ENCODE measurements at regions not wholly inside any gene's neighbourhood (a gene's known extent, or its start where the extent isn't known, plus 50 kb on each side); places are given as distances from the start of the nearest gene placed in this dataset.

DNA sequence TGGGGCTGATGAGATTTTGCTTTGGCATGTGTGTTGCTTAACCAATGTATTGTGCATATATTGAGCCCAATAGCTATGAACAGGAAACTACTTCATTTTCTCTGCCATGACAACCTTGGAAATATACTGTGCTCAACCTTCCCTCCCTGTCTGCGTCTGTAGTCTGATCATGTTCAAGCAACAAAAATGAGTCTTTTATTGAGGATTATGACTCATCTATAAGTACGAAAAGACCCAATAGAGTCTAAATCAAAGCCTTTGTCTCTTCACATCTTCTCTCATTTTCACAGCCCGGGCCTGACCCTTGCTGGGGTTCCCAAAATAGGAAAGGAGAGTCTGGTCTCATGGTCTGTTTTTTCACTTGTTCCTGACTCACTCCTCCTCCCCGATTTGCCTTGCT is 158.2 kb downstream of the CAND1 start:
- DNase-seq: no peak

DNA sequence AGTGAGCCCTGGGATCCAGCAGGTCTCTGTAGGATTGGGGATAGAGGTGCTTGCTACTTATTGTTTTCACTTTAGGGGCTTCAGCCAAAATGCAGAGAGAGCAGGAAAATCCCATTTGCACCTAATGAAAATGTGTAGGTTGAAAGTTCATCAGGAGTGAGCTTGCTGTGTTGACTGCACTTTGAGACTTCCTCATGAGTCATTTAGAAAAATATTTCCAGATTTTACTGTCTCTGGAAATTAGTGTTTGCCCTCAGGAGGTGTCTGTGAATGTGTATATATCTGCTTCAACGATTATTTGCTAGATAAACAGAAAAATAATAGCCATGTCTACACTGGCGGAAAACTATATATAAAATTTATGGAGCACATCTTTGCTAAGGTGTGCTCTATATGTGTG is 159.3 kb downstream of the CAND1 start:
- no peak for DNase-seq

DNA sequence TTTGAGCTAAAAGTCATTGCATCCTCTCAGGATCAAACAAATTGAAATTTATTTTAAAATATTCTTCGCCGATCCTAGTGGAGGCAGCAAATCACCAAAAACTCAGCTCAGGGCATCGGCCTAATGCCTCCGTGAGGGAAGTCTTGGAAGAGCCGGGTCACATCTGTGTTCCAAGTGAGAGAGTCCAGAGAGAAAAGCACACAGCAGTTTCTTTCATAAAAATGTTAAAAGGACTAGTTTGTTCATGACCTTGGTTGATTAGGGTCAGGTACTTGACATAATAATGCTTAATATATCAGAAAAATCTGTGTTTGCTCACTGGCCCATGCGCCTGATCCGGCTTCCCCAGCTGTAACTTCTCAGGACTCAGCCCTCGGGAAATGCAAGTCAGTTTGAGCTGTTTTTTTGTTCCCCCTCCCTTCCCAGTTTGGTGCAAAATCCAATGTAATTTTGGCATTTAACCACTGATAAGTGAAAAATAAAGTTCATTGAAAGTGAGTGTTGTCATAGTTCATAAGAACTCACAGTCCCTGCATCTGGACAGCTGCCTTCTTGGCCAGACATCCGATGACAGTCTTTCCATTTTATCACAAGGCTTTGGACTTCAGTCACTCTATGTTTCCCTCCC is 161.7 kb downstream of the CAND1 start:
- DNase-seq: no peak

DNA sequence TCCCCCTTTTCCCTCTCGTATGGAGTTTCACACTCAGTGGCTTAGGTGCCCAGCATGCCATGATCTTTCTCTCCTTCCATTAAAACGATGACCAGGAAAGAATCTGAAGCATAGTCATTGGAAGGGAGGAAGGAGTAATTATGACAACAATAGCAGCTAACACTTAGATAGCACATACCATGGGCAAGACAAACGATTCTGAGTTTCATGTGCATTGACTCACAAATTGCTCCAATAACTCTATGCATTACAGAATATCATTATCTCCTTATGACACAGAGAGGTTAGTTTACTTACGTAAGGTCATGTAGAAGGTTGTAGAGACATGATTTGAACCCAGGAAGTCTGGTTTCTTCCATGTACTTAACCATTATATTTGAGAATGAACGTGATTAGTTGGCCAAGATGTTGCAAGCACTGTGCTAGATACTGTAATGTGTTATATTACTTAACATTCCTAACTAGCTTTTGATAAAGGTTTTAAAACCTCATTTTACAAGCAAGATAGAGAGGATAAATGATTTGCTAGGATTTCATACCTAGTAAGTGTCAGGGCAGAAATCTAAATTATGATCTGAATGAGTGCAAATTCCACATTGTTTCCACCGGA is 162.4 kb downstream of the CAND1 start:
- DNase-seq: no peak

DNA sequence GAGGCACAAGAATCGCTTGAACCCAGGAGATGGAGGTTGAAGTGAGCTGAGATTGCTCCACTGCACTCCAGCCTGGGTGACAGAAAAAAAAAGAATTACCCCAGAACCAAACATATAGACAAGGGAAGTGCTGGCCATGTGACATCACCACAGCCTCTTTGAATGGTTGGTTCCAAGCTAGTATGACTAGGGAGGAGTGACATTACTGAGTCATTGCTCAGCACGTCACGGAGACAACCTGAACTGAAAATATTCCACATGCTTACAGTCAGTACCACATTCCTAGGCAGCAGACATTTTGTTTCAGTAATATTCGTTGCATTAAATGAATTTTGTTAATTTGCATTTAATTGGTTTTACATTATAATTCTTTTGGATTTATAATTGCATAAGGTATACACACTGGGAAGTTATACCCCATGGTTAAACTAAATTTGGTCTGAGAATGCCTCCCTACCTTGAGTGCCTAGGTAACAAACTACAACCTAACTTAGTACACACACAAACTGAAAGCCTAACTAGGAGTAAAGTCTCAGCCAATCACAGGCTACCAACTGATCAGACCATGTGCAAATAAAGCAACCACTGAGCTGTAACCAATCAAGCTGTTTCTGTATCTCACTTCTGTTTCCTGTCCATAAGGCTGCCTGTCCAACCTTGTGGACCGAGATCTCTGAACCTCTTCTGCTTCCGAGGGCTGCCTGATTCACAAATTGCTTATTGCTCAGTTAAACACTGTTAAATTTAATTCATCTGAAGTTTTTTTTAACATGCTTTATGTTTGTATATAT is 164.4 kb downstream of the CAND1 start:
- DNase-seq: no peak

DNA sequence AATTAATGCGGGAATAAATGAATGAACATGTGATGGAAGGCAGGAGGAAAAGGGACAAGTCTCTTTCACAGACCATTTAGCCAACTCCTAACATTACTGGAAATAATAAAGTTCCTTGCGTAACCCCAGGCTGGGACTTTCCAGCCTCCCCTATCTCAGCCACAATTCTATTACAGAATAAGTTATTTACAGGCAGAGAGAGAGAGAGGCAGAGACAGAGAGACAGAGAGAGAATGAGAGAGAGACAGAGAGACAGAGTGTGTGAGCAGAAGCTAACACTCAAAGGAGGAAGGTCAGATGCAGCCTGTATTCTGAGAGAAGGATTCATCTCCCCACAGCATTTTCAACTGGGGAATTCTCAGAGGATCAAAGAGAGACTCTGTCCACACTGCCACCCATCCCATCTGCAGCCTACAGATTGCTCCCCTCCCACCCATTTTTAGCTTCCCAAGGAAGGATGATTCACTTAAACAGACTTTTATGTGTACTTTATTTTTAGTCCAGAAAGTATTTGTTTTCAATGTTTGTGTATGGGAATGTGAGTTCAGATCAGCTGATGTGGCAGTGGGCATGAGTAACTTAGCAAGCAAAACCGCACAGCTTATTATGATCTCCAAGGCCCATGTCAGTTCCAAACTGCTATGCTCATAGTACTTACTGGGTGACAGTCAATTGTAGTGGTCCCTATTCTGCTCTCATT is 165.7 kb downstream of the CAND1 start:
- no peak for DNase-seq

DNA sequence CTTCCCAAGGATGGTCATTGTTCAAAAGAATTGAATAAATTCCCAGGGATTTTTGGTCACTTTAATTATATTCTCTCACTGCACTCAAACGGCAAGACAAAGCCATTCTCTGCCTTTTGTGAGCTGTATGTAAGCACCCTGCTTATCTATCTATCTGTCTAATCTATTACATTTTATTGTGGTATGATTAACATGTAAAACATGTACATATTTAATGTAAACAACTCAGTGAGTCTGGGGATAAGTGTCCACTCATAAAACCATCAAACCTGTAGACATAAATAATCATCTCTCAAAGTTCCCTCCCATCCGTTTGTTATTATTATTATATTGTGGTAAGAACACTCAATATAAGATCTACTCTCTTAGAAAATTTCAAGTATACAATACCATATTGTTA is 167.1 kb downstream of the CAND1 start:
- no peak for DNase-seq

DNA sequence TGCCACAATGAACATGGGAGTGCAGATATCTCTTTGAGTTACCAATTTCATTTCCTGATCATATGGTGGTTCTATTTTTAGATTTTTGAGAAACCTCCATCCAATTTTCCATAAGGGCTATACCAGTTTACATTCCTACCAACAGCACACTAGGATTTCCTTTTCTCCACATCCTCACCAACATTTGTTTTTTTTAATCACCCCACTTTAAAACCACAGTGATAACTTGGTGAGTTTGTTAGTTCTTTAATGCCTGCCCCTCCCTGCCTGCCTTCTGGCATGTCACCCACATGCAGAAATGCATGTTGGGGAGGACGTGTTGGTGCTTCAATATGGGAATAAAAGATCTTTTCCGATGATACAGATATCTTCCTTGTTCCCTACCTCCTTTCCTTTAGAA is 167.9 kb downstream of the CAND1 start:
- DNase-seq: no peak

DNA sequence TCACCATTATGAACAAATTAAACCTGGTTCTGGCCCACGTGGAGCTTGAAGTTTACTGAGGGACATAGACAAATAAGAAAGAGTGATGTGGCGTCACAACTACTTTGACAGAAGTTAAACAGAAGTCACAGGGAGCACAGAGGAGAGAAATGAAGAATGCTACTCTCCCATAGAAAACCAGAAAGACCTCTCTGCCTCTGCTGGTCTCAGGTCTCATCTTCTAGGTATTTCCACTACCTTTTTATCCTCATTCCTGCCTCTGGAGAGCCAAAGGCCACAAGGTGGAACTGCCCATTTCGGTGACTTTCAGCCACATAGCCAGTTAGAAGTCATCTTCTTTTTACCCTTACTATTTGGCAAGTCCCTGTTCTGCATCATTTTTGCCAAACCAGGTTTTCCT is 170.5 kb downstream of the CAND1 start:
- no peak for DNase-seq

DNA sequence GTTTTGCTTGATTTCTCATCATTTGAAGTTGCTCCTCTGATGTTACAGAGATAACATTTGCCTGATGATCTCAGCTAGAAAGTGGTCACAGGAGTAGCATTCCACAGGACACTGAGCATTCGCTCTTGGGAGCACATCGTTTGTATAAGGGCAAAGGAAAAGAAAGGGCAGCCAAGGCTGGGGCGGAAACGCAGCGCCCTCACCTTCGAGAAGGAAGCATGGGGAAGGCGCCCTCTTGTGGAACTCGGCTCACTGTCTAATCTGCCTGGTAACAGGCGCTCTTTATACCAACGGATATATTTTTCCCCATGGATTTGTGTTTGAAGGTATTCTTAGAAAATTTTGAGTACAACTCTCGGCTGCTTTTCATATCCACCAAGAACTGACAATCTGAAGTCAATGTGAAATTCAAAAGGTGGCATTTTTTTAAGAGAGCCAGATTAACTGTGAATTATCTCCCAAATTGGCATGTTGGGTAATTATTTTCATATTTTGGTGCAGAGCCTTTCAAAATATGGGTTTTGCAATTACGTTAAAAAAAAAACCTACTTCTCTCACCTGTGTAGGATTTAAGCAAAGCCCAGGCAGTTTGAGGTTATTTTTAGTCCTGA is 172.7 kb downstream of the CAND1 start:
- peak; percentile 50 for DNase-seq

DNA sequence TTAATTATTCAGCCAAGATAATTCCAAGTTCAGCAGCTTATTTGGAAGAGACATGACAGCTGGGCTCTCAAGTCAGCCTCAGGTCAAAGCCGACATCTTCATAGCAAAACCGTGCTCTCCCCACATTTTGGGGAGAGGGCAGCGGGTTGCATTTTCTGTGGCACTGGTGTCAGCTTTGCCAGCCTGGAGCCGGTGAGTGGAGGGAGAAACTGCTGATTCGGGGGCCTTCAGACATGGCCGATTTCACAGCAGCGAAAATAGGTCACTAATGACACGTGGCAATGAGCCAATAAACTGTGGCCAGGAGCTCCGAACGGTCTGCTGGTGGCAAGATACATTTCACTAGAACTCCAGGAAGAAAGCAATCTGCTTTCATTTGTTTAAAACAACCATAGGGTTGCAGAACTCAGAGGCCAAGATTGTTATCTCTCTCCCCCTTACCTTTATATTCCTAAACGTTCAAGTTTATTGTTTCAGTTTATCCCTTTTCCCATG is 173.2 kb downstream of the CAND1 start:
- DNase-seq: no peak

DNA sequence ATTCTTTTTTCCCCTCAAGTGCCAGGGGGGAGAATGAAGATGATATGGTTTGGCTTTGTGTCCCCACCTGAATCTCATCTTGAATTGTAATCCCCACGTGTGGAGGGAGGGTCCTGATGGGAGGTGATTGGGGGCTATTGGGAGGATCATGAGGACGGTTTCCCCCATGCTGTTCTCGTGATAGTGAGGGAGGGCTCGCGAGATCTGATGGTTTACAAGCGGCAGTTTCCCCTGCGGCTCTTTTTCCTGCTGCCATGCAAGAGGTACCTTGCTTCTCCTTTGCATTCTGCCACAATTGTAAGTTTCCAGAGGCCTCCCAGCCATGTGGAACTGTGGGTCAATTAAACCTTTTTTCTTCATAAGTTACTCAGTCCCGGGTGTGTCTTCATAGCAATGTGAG is 173.7 kb downstream of the CAND1 start:
- DNase-seq: no peak

DNA sequence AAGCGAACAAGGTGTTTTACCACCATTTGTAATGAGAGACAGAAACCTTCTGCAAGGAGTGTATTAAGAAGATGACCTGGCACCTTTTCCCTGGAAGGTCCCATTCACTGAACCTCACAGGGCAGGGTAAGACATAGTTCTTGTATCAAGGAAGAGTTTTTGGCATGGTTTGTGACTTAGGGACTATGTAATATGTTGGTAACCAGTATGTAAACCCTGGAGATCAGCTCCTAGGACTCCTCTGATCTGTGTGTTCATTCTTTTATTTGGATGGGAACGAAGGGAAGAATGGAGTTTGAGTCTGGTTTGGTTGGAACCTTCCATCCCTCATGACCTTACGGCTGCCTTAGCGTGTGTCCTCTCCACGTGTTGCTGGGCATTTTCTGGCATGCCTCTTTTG is 175.4 kb downstream of the CAND1 start:
- DNase-seq: no peak

DNA sequence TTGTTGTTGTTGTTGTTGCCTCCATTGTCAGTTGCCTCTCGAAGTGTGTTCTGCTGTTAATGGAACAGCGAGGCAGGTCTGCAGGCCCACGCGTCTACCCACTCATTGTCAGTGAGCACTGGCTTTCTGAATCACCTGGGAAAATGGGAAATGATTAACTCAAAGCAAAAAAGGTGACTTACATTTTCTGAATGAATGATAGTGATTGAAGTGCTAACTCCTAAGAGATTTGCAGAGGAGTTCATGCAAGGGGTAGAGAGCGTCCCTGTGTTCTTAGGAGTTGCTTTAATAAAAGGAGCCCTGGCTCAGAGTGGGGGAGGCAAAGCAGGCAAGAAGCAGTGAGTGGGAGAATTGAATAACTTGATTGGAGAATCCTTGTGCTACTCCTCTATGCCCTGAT is 177.6 kb downstream of the CAND1 start:
- no peak for DNase-seq

DNA sequence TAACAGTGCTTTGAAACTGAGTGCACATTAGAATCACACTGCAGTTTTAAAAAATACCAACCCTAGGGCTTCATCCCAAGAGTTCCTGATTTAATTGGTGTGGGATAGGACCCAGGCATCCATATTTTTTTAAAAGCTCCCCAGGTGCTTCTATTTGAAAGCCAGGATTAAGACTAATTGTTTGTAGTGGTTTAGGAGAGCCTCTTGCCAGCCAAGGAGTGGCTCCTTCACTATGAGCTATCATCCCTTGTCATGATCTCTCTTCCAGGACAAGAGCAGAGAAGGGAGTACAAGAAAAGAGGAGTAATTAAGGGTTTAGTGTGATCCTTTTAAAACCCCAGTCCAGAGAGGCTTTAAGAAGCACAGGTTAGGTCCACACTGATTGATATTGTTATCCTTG is 178.0 kb downstream of the CAND1 start:
- DNase-seq: no peak

DNA sequence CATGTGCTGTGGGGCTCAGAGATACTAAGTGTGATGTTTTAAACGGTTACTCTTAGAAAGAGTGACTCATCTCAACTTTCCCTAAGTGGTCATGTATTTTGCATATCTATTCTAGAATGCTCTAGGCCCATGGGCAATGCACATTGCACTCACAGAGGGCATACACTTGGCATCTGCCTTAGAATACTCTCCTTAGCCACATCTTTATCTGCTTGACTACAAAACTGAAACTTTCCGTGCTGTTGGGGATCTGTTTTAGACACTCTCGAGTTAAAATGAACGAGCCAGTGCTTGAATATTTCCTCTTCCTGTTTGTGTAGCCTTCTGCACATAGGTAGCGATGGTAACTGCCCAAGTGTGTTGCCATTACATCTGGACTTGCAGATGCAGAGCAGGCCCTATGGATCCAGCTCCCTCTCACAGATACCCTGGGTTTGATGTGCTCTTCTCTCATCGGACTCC is 180.5 kb downstream of the CAND1 start:
- peak; percentile 6 for DNase-seq

DNA sequence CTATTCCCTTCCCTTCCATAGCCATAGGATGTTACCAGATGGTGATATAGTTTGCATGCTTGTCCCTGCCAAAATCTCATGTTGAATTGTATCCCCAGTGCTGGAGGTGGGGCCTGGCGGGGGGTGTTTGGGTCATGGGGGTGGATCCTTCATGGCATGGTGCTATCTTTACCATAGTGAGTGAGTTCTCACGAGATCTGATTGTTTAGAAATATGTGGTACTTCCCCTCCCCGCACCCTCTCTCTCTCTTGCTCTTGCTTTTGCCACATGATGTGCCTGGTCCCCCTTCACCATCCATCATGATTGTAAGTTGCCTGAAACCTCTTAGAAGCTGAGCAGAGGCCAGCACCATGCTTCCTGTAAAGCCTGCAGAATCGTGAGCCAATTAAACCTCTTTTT is 181.3 kb downstream of the CAND1 start:
- no peak for DNase-seq

DNA sequence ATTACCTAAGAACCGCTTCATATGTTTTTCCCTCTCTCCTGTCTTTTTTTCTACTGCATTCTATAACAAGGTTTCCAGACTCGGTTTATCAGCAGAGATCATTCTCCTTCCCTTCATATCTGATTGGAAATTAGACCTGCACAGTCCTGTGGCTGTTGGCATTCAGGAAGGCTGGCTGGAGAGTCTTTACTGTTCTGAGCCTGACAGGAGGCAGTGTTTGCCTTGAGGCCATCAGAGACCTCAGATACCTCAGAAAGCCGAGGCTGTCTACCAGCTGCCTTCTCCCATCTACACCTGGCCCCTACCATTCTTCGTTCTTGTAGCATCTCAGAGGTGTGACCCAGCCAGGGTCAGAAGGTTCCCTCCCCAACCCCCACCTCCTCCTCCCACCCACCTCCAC is 182.0 kb downstream of the CAND1 start:
- DNase-seq: no peak

DNA sequence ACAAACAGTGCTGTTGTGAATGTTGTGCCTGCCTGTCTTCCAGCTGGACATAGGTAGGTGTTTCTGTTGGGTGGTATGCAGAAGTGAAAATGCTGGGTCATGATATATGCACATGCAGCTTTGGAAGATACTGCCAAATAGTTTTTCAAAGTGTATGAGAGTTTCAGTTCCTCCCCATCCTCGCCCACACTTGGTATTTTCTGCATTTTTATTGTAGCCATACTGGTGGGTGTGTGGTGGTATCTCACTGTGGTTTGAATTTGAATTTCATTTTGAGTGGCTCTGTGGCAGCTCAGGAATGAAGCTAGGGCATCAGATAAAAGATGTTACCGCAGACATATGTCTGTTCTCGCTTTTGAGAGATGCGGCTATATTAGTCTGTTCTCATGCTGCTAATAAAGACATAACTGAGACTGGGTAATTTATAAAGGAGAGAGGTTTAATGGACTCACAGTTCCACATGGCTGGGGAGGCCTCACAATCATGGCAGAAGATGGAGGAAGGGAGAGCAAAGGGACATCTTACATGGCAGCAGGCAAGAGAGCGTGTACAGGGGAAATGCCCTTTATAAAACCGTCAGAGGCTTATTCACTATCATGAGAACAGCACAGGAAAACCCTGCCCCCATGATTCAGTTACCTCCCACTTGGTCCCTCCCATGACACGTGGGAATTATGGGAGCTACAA is 183.1 kb downstream of the CAND1 start:
- DNase-seq: no peak

DNA sequence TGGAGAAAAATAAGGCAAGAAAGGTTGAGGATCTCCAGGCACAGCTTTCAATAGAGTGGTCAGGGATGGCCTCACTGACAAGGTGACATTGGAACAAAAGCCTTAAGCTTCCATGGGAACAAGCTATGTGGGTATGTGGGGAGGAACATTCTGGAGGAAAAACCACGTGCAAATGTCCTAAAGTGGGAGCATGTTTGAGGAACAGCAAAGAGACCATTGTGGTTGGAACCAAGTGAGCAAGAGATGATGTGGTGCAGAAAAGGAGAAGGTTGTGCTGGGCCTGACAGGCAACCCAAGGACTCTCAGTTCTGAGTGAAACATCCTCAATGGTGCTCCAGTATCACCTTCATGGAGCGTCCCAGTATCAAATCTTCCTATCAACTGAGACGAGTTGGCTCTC is 184.0 kb downstream of the CAND1 start:
- DNase-seq: no peak

DNA sequence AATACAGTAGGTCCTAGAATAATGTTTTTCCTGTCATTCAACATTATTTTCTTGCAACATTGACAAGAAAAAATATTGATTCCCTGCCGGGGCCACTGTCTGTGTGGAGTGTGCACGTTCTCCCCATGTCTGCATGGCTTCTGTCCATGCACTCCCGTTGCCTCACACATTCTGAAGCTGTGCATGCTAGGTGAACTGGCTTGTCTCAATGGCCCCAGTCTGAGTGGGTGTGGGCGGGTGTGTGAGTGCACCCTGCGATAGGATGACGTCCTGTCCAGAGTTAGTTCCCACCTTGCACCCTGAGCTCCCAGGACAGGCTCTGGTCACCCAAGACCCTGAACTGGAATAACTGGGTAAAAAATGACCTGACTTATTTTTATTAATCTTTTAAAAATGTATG is 186.1 kb downstream of the CAND1 start:
- no peak for DNase-seq

DNA sequence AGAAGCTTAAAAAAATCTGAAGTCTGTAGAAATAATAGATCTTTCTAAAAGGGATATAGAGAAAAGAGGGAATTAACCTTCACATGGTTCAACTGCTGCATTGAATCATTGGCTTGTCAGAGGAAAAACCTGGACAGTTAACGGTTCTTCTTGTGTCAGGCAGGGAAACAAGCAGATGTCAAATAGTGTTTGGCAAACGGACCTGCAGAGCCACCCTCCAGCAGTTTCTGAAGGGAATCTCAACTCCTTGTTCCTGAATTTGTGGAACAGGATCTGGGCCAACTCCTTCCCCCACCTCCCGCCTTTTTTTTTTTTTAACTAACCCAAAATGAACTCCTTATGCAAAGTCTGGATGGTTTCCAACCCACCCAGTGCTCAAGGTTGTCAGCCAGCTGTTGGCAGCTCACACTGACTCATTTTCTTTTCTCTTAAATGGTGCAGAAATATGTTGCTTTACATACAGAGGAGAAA is 187.3 kb downstream of the CAND1 start:
- DNase-seq: no peak
